Activated CD8-positive, alpha-beta T cell treated with anti-CD3 and anti-CD28 coated beads for 36 hours (primary cell): ENCODE measurements at regions not wholly inside any gene's neighbourhood (a gene's known extent, or its start where the extent isn't known, plus 50 kb on each side); places are given as distances from the start of the nearest gene placed in this dataset.

Experiments
- ATAC-seq: fragments of 200-7000 bp; cut with Tn5 transposase; one replicate; pipeline ENCODE4 v1.10.0; 2021; ENCODE audit warnings: mild to moderate bottlenecking, moderate library complexity
- CTCF ChIA-PET: fragments of 350-600 bp; sonication (Branson Sonifier 250); formaldehyde crosslinking; loops from one replicate; lab custom pipeline; 2021; ENCODE audit warnings: antibody characterized with exemption; lab: Charles Lee
- POLR2A ChIA-PET: fragments of 350-600 bp; sonication (Branson Sonifier 250); formaldehyde crosslinking; loops from one replicate; lab custom pipeline; 2021; ENCODE audit warnings: antibody characterized with exemption; lab: Charles Lee
- DNase-seq: peaks from one replicate; pipeline ENCODE4 v3.0.0-alpha.2; 2020
- H3K27ac Mint-ChIP-seq: one replicate; pipeline ENCODE4 v1.8.0; 2021; ENCODE audit warnings: mild to moderate bottlenecking, mixed read lengths
- H3K27me3 Mint-ChIP-seq: one replicate; pipeline ENCODE4 v1.8.0; 2021; ENCODE audit warnings: mixed read lengths
- H3K36me3 Mint-ChIP-seq: one replicate; pipeline ENCODE4 v1.8.0; 2021; ENCODE audit warnings: low read depth, mixed read lengths
- H3K4me1 Mint-ChIP-seq: one replicate; pipeline ENCODE4 v1.8.0; 2021; ENCODE audit warnings: low read depth, mixed read lengths
- H3K4me3 Mint-ChIP-seq: one replicate; pipeline ENCODE4 v1.8.0; 2021; ENCODE audit warnings: mild to moderate bottlenecking, moderate library complexity, mixed read lengths
- H3K9me3 Mint-ChIP-seq: one replicate; pipeline ENCODE4 v1.8.0; 2021; ENCODE audit warnings: mixed read lengths
- intact Hi-C: fragments of 100-400 bp; cut with micrococcal nuclease; formaldehyde crosslinking; loops from one replicate; pipeline ENCODE4 v1.10.0; 2022
- TF ChIP-seq, protein P1 (sequence below): fragments of 200-600 bp; IDR thresholded peaks from one replicate; pipeline ENCODE4 v1.8.0; 2022; ENCODE audit warnings: antibody characterized with exemption, mild to moderate bottlenecking

- ATAC-seq (no peak), DNase-seq (no peak)
- Mint-ChIP-seq H3K9me3 (no peaks in the 10 kb centered on the region), H3K27ac (no peak overlapping the region), H3K4me3 (no peak overlapping the region), H3K36me3 (no peaks in the 10 kb centered on the region), H3K27me3 (no peaks in the 10 kb centered on the region), H3K4me1 (peaks cover 5% of the 10 kb centered on the region)
- intact Hi-C loops, result no loop called here
- POLR2A ChIA-PET, result no interaction called here
- CTCF ChIA-PET, result no interaction called here
- TF ChIP-seq, protein P1, sequence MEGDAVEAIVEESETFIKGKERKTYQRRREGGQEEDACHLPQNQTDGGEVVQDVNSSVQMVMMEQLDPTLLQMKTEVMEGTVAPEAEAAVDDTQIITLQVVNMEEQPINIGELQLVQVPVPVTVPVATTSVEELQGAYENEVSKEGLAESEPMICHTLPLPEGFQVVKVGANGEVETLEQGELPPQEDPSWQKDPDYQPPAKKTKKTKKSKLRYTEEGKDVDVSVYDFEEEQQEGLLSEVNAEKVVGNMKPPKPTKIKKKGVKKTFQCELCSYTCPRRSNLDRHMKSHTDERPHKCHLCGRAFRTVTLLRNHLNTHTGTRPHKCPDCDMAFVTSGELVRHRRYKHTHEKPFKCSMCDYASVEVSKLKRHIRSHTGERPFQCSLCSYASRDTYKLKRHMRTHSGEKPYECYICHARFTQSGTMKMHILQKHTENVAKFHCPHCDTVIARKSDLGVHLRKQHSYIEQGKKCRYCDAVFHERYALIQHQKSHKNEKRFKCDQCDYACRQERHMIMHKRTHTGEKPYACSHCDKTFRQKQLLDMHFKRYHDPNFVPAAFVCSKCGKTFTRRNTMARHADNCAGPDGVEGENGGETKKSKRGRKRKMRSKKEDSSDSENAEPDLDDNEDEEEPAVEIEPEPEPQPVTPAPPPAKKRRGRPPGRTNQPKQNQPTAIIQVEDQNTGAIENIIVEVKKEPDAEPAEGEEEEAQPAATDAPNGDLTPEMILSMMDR, result no peak
Measured at GRCh38 chr9:16174915-16175314, 622.1 kb downstream of the CCDC171 start.

DNA sequence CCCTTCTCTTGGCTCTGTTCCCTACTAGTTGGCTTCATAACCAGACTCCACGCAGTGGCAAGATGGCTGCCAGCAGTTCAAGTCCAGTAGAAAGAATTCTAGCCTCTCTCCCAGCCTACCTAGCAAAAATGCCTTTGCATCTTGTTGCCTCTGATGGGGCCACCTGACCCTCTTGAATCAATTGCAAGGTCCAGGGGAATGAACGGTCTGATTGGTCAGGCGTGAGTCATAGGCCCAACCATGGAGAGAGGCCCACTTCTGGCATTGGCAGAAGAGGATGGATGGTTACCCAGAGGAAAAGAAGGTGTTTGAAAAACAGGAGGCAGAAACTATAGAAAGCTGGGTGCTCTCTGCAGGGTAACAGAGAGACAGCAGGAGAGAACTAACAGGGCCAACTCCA lies 622.6 kb downstream of the CCDC171 start:
- no peaks in the 10 kb centered on the region for H3K36me3 Mint-ChIP-seq
- TF ChIP-seq, protein P1, result no peak
- POLR2A ChIA-PET, result no interaction called here
- CTCF ChIA-PET, result no interaction called here
- intact Hi-C loops, result no loop called here
- no peak overlapping the region for H3K4me3 Mint-ChIP-seq
- H3K9me3 Mint-ChIP-seq, result no peaks in the 10 kb centered on the region
- no peaks in the 10 kb centered on the region for H3K27me3 Mint-ChIP-seq
- ATAC-seq, result no peak
- DNase-seq, result no peak
- no peak overlapping the region for H3K27ac Mint-ChIP-seq
- peaks cover 9% of the 10 kb centered on the region for H3K4me1 Mint-ChIP-seq

- ATAC-seq (no peak), DNase-seq (no peak)
- ChIA-PET CTCF (no interaction called here), POLR2A (no interaction called here)
- Mint-ChIP-seq H3K9me3 (no peaks in the 10 kb centered on the region), H3K4me1 (peaks cover 16% of the 10 kb centered on the region), H3K36me3 (peaks cover 3% of the 10 kb centered on the region), H3K4me3 (no peak overlapping the region), H3K27me3 (no peaks in the 10 kb centered on the region), H3K27ac (no peak overlapping the region)
- TF ChIP-seq, protein P1, result no peak
- intact Hi-C loops, result no loop called here
Measured at GRCh38 chr9:16178294-16178693, 625.5 kb downstream of the CCDC171 start.

DNA sequence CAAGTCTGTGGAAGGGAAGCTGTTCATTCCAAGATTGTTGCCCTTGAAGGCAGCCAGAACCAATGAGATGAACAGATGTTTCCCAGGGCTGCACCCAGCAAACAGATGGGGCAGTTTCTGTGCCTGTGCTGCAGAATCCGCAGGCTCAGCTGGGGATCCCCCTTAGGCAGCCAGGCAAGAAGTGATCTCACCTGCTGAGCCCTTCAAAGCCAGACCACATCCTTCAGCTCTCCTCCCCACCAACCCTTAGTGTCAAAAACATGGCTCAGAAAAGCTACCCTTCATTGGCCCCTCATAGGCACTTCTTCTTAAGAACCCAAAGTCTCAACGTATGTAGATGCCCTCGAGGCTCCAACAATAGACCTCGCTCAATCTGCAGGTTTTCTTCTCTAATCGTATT lies 626.7 kb downstream of the CCDC171 start:
- intact Hi-C loops, result no loop called here
- CTCF ChIA-PET, result no interaction called here
- no peaks in the 10 kb centered on the region for H3K27me3 Mint-ChIP-seq
- TF ChIP-seq, protein P1, result no peak
- H3K9me3 Mint-ChIP-seq, result no peaks in the 10 kb centered on the region
- peak overlapping the region; percentile 66 for H3K27ac Mint-ChIP-seq
- DNase-seq (peak; percentile 68), ATAC-seq (peak; percentile 98)
- peaks cover 22% of the 10 kb centered on the region for H3K4me1 Mint-ChIP-seq
- H3K36me3 Mint-ChIP-seq, result peaks cover 4% of the 10 kb centered on the region
- H3K4me3 Mint-ChIP-seq, result no peak overlapping the region
- POLR2A ChIA-PET, result no interaction called here

GRCh38 chr9:16180091-16180490 lies 627.2 kb downstream of the CCDC171 start:
- H3K27me3 Mint-ChIP-seq, result no peaks in the 10 kb centered on the region
- H3K36me3 Mint-ChIP-seq, result peaks cover 4% of the 10 kb centered on the region
- intact Hi-C loops, result no loop called here
- H3K4me3 Mint-ChIP-seq, result no peak overlapping the region
- peak overlapping the region; percentile 66 for H3K27ac Mint-ChIP-seq
- CTCF ChIA-PET, result no interaction called here
- TF ChIP-seq, protein P1, result no peak
- ATAC-seq (no peak), DNase-seq (no peak)
- H3K4me1 Mint-ChIP-seq, result peaks cover 22% of the 10 kb centered on the region
- POLR2A ChIA-PET, result no interaction called here
- no peaks in the 10 kb centered on the region for H3K9me3 Mint-ChIP-seq
